NCI-H1436 (cell line): ENCODE measurements at regions not wholly inside any gene's neighbourhood (a gene's known extent, or its start where the extent isn't known, plus 50 kb on each side); places are given as distances from the start of the nearest gene placed in this dataset.
A peak's percentile ranks its signal among the peaks of the same experiment; 100 is the strongest.
"Not testable (repeated sequence)": the region's sequence is repeated elsewhere in the genome, so short reads cannot be mapped to it uniquely, and the experiment has no call there.

Experiments used
- DNase-seq: peaks from one replicate; lab custom pipeline; 2025; lab: John Stamatoyannopoulos, UW

GRCh38 chr9:115466756-115467155, 348.8 kb upstream of the TNC start:
- DNase-seq = no peak

- DNase-seq = no peak
These were observed 351.9 kb upstream of the TNC start for GRCh38 chr9:115469841-115470240.

- not testable (repeated sequence) for DNase-seq
These were observed 355.1 kb upstream of the TNC start for GRCh38 chr9:115473032-115473431.

GRCh38 chr9:115481769-115482168, 363.8 kb upstream of the TNC start:
- no peak for DNase-seq

- no peak for DNase-seq
These were observed 364.8 kb upstream of the TNC start for GRCh38 chr9:115482747-115483146.

GRCh38 chr9:115492869-115493268, 374.9 kb upstream of the TNC start:
- DNase-seq = no peak

- no peak for DNase-seq
These were observed 376.4 kb upstream of the TNC start for GRCh38 chr9:115494393-115494792.

- no peak for DNase-seq
These were observed 377.2 kb upstream of the TNC start for GRCh38 chr9:115495052-115495635.

GRCh38 chr9:115495836-115496235, 377.9 kb upstream of the TNC start:
- no peak for DNase-seq

- DNase-seq = no peak
These were observed 380.3 kb upstream of the TNC start for GRCh38 chr9:115498303-115498702.

- DNase-seq = no peak
These were observed 389.2 kb upstream of the TNC start for GRCh38 chr9:115507148-115507547.

- no peak for DNase-seq
These were observed 395.2 kb upstream of the TNC start for GRCh38 chr9:115513148-115513547.

GRCh38 chr9:115514454-115514853, 396.5 kb upstream of the TNC start:
- no peak for DNase-seq

GRCh38 chr9:115517335-115518075, 399.5 kb upstream of the TNC start:
- no peak for DNase-seq

- no peak for DNase-seq
These were observed 402.7 kb upstream of the TNC start for GRCh38 chr9:115520646-115521045.

- DNase-seq = no peak
These were observed 405.0 kb upstream of the TNC start for GRCh38 chr9:115522912-115523311.

- peak; percentile 7 for DNase-seq
These were observed 406.6 kb upstream of the TNC start for GRCh38 chr9:115524453-115525059.

- no peak for DNase-seq
These were observed 407.4 kb upstream of the TNC start for GRCh38 chr9:115525111-115526058.

- no peak for DNase-seq
These were observed 413.6 kb upstream of the TNC start for GRCh38 chr9:115531410-115532125.

- no peak for DNase-seq
These were observed 415.6 kb upstream of the TNC start for GRCh38 chr9:115533511-115533910.

- DNase-seq = no peak
These were observed 422.1 kb upstream of the TNC start for GRCh38 chr9:115540091-115540490.

- DNase-seq = no peak
These were observed 425.6 kb upstream of the TNC start for GRCh38 chr9:115543511-115543910.
